Activated B cell treated with CpG ODN at 0.5 μM for 24 hours (primary cell): ENCODE measurements at regions not wholly inside any gene's neighbourhood (a gene's known extent, or its start where the extent isn't known, plus 50 kb on each side); places are given as distances from the start of the nearest gene placed in this dataset.

Experiments used
- ATAC-seq: fragments of 200-7000 bp; cut with Tn5 transposase; one replicate; pipeline ENCODE4 v1.10.0; 2021; ENCODE audit warnings: low read depth, mild to moderate bottlenecking, moderate library complexity
- CTCF ChIA-PET: fragments of 350-600 bp; sonication (Branson Sonifier 250); formaldehyde crosslinking; loops from one replicate; lab custom pipeline; 2021; ENCODE audit warnings: antibody characterized with exemption; lab: Charles Lee
- POLR2A ChIA-PET: fragments of 350-600 bp; sonication (Branson Sonifier 250); formaldehyde crosslinking; loops from one replicate; lab custom pipeline; 2021; ENCODE audit warnings: antibody characterized with exemption; lab: Charles Lee
- DNase-seq: peaks from one replicate; pipeline ENCODE4 v3.0.0; 2022
- H3K27ac Mint-ChIP-seq: one replicate; pipeline ENCODE4 v1.8.0; 2020; ENCODE audit warnings: mixed read lengths
- H3K27me3 Mint-ChIP-seq: one replicate; pipeline ENCODE4 v1.8.0; 2021; ENCODE audit warnings: mixed read lengths
- H3K36me3 Mint-ChIP-seq: one replicate; pipeline ENCODE4 v1.8.0; 2021; ENCODE audit warnings: low read depth, mixed read lengths
- H3K4me1 Mint-ChIP-seq: one replicate; pipeline ENCODE4 v1.8.0; 2021; ENCODE audit warnings: mixed read lengths
- H3K4me3 Mint-ChIP-seq: one replicate; pipeline ENCODE4 v1.8.0; 2020; ENCODE audit warnings: mild to moderate bottlenecking, mixed read lengths
- H3K9me3 Mint-ChIP-seq: one replicate; pipeline ENCODE4 v1.8.0; 2020; ENCODE audit warnings: mixed read lengths
- intact Hi-C: fragments of 100-400 bp; cut with micrococcal nuclease; formaldehyde crosslinking; loops from one replicate; pipeline ENCODE4 v1.15.1; 2024
- TF ChIP-seq, protein P1 (sequence below): fragments of 200-600 bp; IDR thresholded peaks from one replicate; pipeline ENCODE4 v1.8.0; 2022; ENCODE audit warnings: antibody characterized with exemption, mild to moderate bottlenecking

DNA sequence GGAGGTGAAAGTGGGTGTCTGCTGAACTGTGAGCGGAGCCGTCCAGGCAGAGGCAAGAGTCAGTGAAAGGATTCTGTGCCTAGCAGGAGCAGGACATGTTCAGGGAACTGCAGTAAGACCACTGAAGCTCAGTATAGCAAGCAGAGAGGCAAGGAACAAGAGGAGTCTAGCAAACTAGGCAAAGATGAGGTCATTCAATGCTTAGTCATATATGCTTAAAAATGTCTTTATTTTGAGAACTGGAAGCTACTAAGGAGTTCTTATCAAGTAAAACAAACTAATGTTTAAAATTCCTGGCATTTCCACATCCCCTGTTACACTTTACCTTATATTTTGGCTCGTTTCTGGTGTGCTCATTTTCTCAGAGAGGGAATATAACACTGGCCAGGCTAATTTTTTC, 913.4 kb downstream of the CBLN2 start:
- Mint-ChIP-seq H3K9me3 (no peaks in the 10 kb centered on the region), H3K27me3 (no peaks in the 10 kb centered on the region), H3K4me1 (no peaks in the 10 kb centered on the region), H3K36me3 (no peaks in the 10 kb centered on the region), H3K4me3 (no peak overlapping the region), H3K27ac (no peak overlapping the region)
- DNase-seq (no peak), ATAC-seq (no peak)
- ChIA-PET POLR2A (no interaction called here), CTCF (no interaction called here)
- intact Hi-C loops = no loop called here
- TF ChIP-seq, protein P1, sequence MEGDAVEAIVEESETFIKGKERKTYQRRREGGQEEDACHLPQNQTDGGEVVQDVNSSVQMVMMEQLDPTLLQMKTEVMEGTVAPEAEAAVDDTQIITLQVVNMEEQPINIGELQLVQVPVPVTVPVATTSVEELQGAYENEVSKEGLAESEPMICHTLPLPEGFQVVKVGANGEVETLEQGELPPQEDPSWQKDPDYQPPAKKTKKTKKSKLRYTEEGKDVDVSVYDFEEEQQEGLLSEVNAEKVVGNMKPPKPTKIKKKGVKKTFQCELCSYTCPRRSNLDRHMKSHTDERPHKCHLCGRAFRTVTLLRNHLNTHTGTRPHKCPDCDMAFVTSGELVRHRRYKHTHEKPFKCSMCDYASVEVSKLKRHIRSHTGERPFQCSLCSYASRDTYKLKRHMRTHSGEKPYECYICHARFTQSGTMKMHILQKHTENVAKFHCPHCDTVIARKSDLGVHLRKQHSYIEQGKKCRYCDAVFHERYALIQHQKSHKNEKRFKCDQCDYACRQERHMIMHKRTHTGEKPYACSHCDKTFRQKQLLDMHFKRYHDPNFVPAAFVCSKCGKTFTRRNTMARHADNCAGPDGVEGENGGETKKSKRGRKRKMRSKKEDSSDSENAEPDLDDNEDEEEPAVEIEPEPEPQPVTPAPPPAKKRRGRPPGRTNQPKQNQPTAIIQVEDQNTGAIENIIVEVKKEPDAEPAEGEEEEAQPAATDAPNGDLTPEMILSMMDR = no peak

DNA sequence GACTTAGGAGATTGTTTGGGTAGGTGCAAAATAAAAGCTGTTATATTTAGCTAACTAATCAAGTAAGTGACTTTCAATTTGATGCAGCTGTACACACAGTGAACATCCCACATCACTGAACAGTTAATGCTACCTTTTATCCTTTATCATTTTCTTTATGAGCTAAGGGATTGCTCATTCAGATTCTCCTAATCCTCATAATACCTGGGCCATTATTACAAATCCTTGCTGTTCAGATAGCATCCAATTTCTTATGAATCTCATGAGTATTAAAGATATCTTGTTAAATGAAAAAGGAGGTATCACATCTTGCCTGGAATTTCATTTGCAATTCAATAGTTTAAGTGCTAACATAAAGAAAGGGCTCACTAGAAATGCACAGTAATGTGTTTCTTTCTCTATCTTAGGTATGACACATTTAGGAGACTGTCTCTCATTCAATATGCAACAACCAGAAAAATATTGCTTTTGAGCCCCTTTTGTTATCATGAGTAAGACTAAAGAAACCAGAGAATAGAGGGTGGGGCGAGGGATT, 918.5 kb downstream of the CBLN2 start:
- no peaks in the 10 kb centered on the region for H3K4me1 Mint-ChIP-seq
- CTCF ChIA-PET = no interaction called here

DNA sequence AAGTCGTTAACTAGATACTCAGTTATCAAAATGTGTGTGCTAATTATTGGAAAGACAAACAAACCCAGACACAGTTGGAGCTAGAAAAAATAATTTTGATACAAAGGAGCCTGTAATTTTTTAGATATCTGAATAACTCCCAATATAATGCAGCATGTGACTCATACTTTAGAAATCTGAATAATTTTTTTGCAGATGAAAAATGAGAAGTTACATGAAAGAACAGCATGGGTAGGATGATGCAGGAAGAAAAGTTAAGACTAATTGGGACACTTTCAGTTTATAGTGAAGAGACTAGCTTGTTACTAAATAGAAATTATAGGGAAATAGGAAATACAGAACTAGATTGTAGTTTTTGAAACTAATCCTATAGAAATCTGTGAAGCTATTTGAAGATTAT, 945.8 kb downstream of the CBLN2 start:
- ATAC-seq (no peak), DNase-seq (no peak)
- peaks cover 7% of the 10 kb centered on the region for H3K9me3 Mint-ChIP-seq
- no peaks in the 10 kb centered on the region for H3K27me3 Mint-ChIP-seq
- ChIA-PET CTCF (no interaction called here), POLR2A (no interaction called here)
- no peaks in the 10 kb centered on the region for H3K4me1 Mint-ChIP-seq
- H3K27ac Mint-ChIP-seq = no peak overlapping the region
- intact Hi-C loops = no loop called here
- H3K36me3 Mint-ChIP-seq = no peaks in the 10 kb centered on the region
- TF ChIP-seq, protein P1 = no peak
- H3K4me3 Mint-ChIP-seq = no peak overlapping the region

More for the DNA sequence above, 918.5 kb downstream of the CBLN2 start:
- Mint-ChIP-seq H3K9me3 (no peaks in the 10 kb centered on the region), H3K27ac (no peak overlapping the region), H3K4me3 (no peak overlapping the region), H3K27me3 (no peaks in the 10 kb centered on the region), H3K36me3 (no peaks in the 10 kb centered on the region)
- no peak for DNase-seq
- POLR2A ChIA-PET = no interaction called here
- ATAC-seq = no peak
- intact Hi-C loops = no loop called here
- TF ChIP-seq, protein P1 = no peak

DNA sequence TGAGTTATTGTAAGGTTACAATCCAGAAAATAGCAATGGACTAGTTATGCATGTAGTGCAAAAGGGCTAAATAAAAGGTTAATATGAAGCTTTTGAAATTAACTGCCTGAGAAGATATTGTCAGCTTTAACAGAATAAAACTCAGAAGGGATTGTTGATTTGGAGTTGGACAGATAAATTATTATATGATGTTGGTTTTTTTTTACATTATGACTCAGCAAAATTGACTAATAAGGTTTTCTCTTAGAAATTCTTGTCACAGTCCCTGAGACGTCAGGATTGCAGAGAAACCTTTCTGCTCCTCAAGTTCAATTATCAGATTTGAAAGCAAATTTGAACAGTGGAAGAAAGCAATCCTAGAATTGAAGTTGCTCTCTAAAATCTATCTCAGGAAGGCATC, 946.9 kb downstream of the CBLN2 start:
- no peaks in the 10 kb centered on the region for H3K36me3 Mint-ChIP-seq

DNA sequence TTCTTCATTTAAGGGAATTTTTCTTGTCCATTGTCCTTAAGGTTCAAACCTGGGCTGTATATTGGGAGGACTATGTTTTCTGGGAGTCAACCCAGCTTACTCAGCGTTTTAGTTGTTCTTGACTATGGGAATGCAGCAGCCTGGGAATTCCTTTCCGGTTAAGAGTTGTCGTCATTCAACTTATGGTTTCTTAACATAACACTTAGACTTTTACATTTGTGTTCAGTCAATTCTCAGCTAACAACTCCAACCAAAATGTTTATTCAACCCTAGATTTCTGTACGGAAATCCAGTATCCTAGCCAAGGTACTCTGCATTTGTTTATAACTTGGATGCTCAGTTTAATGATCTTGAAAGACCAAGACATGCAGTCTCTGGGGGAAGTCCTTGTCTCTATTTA, 960.9 kb downstream of the CBLN2 start:
- POLR2A ChIA-PET = no interaction called here
- H3K9me3 Mint-ChIP-seq = peaks cover 3% of the 10 kb centered on the region
- TF ChIP-seq, protein P1 = no peak
- H3K4me1 Mint-ChIP-seq = no peaks in the 10 kb centered on the region
- H3K27me3 Mint-ChIP-seq = no peaks in the 10 kb centered on the region
- intact Hi-C loops = no loop called here
- DNase-seq (no peak), ATAC-seq (no peak)
- H3K27ac Mint-ChIP-seq = no peak overlapping the region
- no peak overlapping the region for H3K4me3 Mint-ChIP-seq
- CTCF ChIA-PET = no interaction called here
- H3K36me3 Mint-ChIP-seq = no peaks in the 10 kb centered on the region

More for the DNA sequence above, 946.9 kb downstream of the CBLN2 start:
- ATAC-seq (no peak), DNase-seq (no peak)
- ChIA-PET POLR2A (no interaction called here), CTCF (no interaction called here)
- H3K27ac Mint-ChIP-seq = no peak overlapping the region
- no peak overlapping the region for H3K4me3 Mint-ChIP-seq
- H3K9me3 Mint-ChIP-seq = peaks cover 7% of the 10 kb centered on the region
- no peaks in the 10 kb centered on the region for H3K27me3 Mint-ChIP-seq
- no peaks in the 10 kb centered on the region for H3K4me1 Mint-ChIP-seq
- intact Hi-C loops = no loop called here
- TF ChIP-seq, protein P1 = no peak
